HG02884 (cell line): ENCODE measurements at regions not wholly inside any gene's neighbourhood (a gene's known extent, or its start where the extent isn't known, plus 50 kb on each side); places are given as distances from the start of the nearest gene placed in this dataset.
"Not testable (repeated sequence)": the region's sequence is repeated elsewhere in the genome, so short reads cannot be mapped to it uniquely, and the experiment has no call there.

Source experiments
- ATAC-seq: cut with Tn5 transposase; IDR thresholded peaks from one replicate; pipeline ENCODE4 v1.9.1; 2021; ENCODE audit warnings: mild to moderate bottlenecking, moderate library complexity; ENCODE audit not compliant: unreplicated experiment

- no peak for ATAC-seq
Measured at GRCh38 chr12:70008944-70009343, 183.9 kb downstream of the MYRFL start.

- ATAC-seq, result no peak
Measured at GRCh38 chr12:70011353-70011752, 186.3 kb downstream of the MYRFL start.

- not testable (repeated sequence) for ATAC-seq
Measured at GRCh38 chr12:70013016-70013415, 188.0 kb downstream of the MYRFL start.

GRCh38 chr12:70028515-70028914 lies 203.5 kb downstream of the MYRFL start:
- no peak for ATAC-seq

- no peak for ATAC-seq
Measured at GRCh38 chr12:70028918-70029317, 203.9 kb downstream of the MYRFL start.

GRCh38 chr12:70031046-70031445 lies 206.0 kb downstream of the MYRFL start:
- ATAC-seq, result no peak

GRCh38 chr12:70032076-70032475 lies 207.0 kb downstream of the MYRFL start:
- no peak for ATAC-seq

- ATAC-seq, result no peak
Measured at GRCh38 chr12:70033310-70033709, 208.3 kb downstream of the MYRFL start.

GRCh38 chr12:70040141-70040540 lies 203.1 kb upstream of the CNOT2 start:
- no peak for ATAC-seq

GRCh38 chr12:70042675-70043074 lies 200.6 kb upstream of the CNOT2 start:
- no peak for ATAC-seq

GRCh38 chr12:70043490-70044138 lies 199.6 kb upstream of the CNOT2 start:
- ATAC-seq, result no peak

GRCh38 chr12:70044167-70044566 lies 199.1 kb upstream of the CNOT2 start:
- no peak for ATAC-seq

GRCh38 chr12:70045036-70045435 lies 198.2 kb upstream of the CNOT2 start:
- ATAC-seq, result no peak

GRCh38 chr12:70045514-70045913 lies 197.7 kb upstream of the CNOT2 start:
- ATAC-seq, result no peak

GRCh38 chr12:70048521-70049250 lies 194.5 kb upstream of the CNOT2 start:
- ATAC-seq, result no peak

GRCh38 chr12:70049596-70050360 lies 193.5 kb upstream of the CNOT2 start:
- peak; percentile 93 for ATAC-seq

GRCh38 chr12:70052476-70052875 lies 190.8 kb upstream of the CNOT2 start:
- no peak for ATAC-seq

GRCh38 chr12:70052931-70053497 lies 190.2 kb upstream of the CNOT2 start:
- no peak for ATAC-seq

- no peak for ATAC-seq
Measured at GRCh38 chr12:70059373-70059772, 183.9 kb upstream of the CNOT2 start.

GRCh38 chr12:70060634-70061033 lies 182.6 kb upstream of the CNOT2 start:
- no peak for ATAC-seq

- no peak for ATAC-seq
Measured at GRCh38 chr12:70068743-70069142, 174.5 kb upstream of the CNOT2 start.
